Activated T-helper 17 cell treated with anti-CD3 and anti-CD28 coated beads, Interleukin-2, amount 50 U/mL, for 72 hours (primary cell): ENCODE measurements at regions not wholly inside any gene's neighbourhood (a gene's known extent, or its start where the extent isn't known, plus 50 kb on each side); places are given as distances from the start of the nearest gene placed in this dataset.
A peak's percentile ranks its signal among the peaks of the same experiment; 100 is the strongest.
"Not testable (repeated sequence)": the region's sequence is repeated elsewhere in the genome, so short reads cannot be mapped to it uniquely, and the experiment has no call there.

Experiments
- ATAC-seq: fragments of 150-1000 bp; cut with Tn5 transposase; replicated peaks from 2 replicates; pipeline ENCODE4 v1.10.0; 2021; ENCODE audit warnings: mild to moderate bottlenecking, moderate library complexity
- H3K27ac Mint-ChIP-seq: one replicate; pipeline ENCODE4 v1.8.0; 2022; ENCODE audit warnings: mixed read lengths
- H3K27me3 Mint-ChIP-seq: one replicate; pipeline ENCODE4 v1.8.0; 2022; ENCODE audit warnings: mixed read lengths
- H3K36me3 Mint-ChIP-seq: one replicate; pipeline ENCODE4 v1.8.0; 2022; ENCODE audit warnings: low read depth, mild to moderate bottlenecking, mixed read lengths
- H3K4me1 Mint-ChIP-seq: one replicate; pipeline ENCODE4 v1.8.0; 2022; ENCODE audit warnings: mixed read lengths
- H3K4me3 Mint-ChIP-seq: one replicate; pipeline ENCODE4 v1.8.0; 2022; ENCODE audit warnings: mild to moderate bottlenecking, mixed read lengths
- H3K9me3 Mint-ChIP-seq: one replicate; pipeline ENCODE4 v1.8.0; 2022; ENCODE audit warnings: mixed read lengths

DNA sequence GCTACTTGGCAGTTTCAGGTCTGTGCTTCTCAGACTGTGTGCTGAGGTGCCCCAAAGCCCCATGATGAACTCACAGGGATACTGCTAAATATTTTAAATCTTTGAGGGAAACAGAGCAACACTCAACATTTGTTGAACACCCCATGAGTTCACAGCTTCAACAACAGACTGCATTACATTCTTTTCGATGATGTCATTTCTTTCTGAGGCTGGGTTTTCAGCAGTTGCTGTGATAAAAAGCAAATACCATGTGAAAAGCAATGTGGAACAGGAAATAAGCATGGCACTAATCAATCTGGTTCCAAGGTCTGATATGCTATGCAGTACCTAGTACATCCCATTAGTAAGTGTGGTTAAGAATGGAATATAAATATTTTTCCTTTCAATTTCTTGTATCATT lies 82.7 kb downstream of the RPL27A start:
- no peak for ATAC-seq
- H3K4me3 Mint-ChIP-seq, result no peak overlapping the region
- H3K27ac Mint-ChIP-seq, result no peak overlapping the region
- H3K9me3 Mint-ChIP-seq, result no peaks in the 10 kb centered on the region
- H3K27me3 Mint-ChIP-seq, result no peaks in the 10 kb centered on the region
- no peaks in the 10 kb centered on the region for H3K4me1 Mint-ChIP-seq
- no peaks in the 10 kb centered on the region for H3K36me3 Mint-ChIP-seq

- Mint-ChIP-seq H3K9me3 (no peaks in the 10 kb centered on the region), H3K4me1 (no peaks in the 10 kb centered on the region), H3K4me3 (no peak overlapping the region), H3K27ac (no peak overlapping the region), H3K36me3 (no peaks in the 10 kb centered on the region), H3K27me3 (peaks cover 3% of the 10 kb centered on the region)
- no peak for ATAC-seq
Observed at GRCh38 chr11:8766043-8766987, 83.7 kb downstream of the RPL27A start.

- ATAC-seq, result no peak
- Mint-ChIP-seq H3K36me3 (no peaks in the 10 kb centered on the region), H3K27me3 (peaks cover 3% of the 10 kb centered on the region), H3K4me3 (no peak overlapping the region), H3K4me1 (no peaks in the 10 kb centered on the region), H3K9me3 (no peaks in the 10 kb centered on the region), H3K27ac (no peak overlapping the region)
Observed at GRCh38 chr11:8766988-8767374, 84.4 kb downstream of the RPL27A start.

DNA sequence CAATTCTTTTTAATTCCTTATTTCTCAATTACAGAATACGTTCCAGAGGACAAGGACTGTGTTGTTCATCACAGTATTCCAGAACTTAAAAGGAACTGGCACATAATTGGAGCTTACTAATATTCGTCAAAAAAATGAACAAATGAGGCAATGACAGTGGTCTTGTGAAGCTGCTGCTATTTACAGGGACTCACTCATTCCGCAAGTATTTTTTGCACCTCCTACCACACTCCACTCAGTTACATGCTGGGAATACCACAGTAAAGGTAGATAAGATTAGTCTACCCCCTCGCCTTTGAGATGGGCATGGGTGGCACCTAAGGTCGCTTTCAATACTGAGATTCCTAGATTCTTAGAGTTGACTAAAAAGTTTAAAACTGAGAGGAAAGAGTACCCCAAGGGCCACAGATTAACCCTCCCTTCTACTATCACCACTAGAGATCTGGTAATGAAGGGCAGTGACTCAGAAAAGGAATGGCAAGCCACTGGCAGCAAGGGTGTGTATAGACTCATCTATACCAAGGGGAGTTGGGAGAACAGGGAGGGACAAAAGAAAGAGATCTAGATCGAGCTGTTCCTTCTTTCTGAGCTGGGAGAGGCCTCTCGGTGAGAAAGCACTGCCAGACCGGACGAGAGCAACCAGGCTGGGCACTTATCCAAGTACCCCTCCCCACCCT lies 85.0 kb downstream of the RPL27A start:
- no peak for ATAC-seq

GRCh38 chr11:8768625-8769333 lies 86.2 kb downstream of the RPL27A start:
- H3K27me3 Mint-ChIP-seq, result peaks cover 3% of the 10 kb centered on the region
- no peaks in the 10 kb centered on the region for H3K4me1 Mint-ChIP-seq
- peak; percentile 14 for ATAC-seq
- no peaks in the 10 kb centered on the region for H3K36me3 Mint-ChIP-seq
- H3K9me3 Mint-ChIP-seq, result no peaks in the 10 kb centered on the region
- H3K27ac Mint-ChIP-seq, result no peak overlapping the region
- no peak overlapping the region for H3K4me3 Mint-ChIP-seq

More for the DNA sequence above, 85.0 kb downstream of the RPL27A start:
- no peaks in the 10 kb centered on the region for H3K36me3 Mint-ChIP-seq
- H3K4me3 Mint-ChIP-seq, result no peak overlapping the region
- H3K27me3 Mint-ChIP-seq, result peaks cover 3% of the 10 kb centered on the region
- no peaks in the 10 kb centered on the region for H3K9me3 Mint-ChIP-seq
- H3K27ac Mint-ChIP-seq, result no peak overlapping the region
- no peaks in the 10 kb centered on the region for H3K4me1 Mint-ChIP-seq

DNA sequence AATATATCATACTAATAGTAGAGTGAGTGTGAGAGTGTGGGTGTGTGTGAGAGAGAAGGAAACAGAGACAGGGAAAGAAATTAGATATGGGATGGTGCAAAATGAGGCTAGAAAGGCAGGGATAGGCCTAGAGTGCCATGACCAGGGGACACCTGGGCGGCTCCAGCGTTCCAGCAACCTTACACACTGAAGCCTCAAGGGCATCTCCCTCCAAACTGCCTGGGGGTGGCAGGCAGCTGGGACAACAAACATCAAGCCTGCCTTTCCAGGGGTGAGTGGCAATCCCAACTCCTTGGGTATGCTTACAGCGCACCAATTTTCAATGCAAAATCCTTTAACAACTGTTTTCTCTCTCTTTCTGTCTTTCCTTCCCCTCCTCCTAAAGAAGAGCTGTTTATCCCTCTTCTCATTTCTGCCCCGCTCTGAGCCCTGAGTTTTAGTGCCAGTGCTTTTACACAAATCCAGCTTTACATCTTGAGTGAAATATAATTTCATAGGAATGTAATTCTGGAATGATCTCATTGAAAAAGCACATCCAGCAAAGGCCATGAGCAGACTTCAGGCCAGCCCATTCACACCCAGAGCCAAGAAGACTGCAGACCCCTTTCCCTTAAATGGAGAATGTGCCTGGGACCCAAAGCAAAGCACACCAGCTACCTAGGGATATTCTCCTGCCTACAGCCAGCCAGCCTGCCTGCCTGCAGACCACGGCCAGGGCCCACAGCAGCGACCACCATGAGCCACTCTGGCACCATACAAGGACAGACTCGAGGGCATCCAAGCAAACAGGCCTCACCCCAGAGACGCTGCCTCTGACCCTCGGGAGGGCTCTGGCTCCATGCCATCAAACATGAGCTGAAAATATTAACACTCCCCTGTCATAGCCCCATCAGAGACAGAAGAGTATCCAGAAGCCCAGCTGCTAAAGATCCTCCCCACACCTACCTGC lies 90.3 kb downstream of the RPL27A start:
- Mint-ChIP-seq H3K4me3 (no peak overlapping the region), H3K27ac (no peak overlapping the region), H3K36me3 (no peaks in the 10 kb centered on the region), H3K9me3 (no peaks in the 10 kb centered on the region), H3K4me1 (no peaks in the 10 kb centered on the region), H3K27me3 (peaks cover 3% of the 10 kb centered on the region)
- ATAC-seq, result no peak

- H3K9me3 Mint-ChIP-seq, result no peaks in the 10 kb centered on the region
- peaks cover 3% of the 10 kb centered on the region for H3K27me3 Mint-ChIP-seq
- H3K27ac Mint-ChIP-seq, result no peak overlapping the region
- peak; percentile 23 for ATAC-seq
- no peak overlapping the region for H3K4me3 Mint-ChIP-seq
- H3K4me1 Mint-ChIP-seq, result no peaks in the 10 kb centered on the region
- H3K36me3 Mint-ChIP-seq, result no peaks in the 10 kb centered on the region
Observed at GRCh38 chr11:8773916-8774539, 91.4 kb downstream of the RPL27A start.

GRCh38 chr11:8774916-8775315 lies 92.3 kb downstream of the RPL27A start:
- H3K27me3 Mint-ChIP-seq, H3K36me3 Mint-ChIP-seq, H3K27ac Mint-ChIP-seq, ATAC-seq, H3K9me3 Mint-ChIP-seq, H3K4me1 Mint-ChIP-seq, H3K4me3 Mint-ChIP-seq: not testable (repeated sequence)

DNA sequence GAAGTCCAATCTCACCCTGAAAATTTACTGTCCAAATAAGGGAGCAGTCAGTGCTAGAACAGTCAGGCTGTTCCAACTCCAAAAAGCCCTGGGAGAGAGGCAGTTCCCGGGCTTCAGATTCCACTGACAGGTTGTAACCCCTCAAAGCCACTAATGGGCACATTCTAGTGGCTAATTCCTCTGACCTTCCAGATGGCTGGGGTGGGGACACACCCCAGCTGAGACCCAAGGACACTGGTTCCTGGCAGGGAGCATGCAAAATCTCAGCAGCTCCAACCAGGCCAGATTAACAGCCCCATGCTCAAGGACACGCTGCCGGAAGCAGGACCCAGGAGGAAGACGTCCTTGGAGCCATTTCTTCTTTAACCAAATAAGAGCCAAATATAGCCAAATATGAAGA lies 92.7 kb downstream of the RPL27A start:
- no peak for ATAC-seq
- no peaks in the 10 kb centered on the region for H3K4me1 Mint-ChIP-seq
- peaks cover 8% of the 10 kb centered on the region for H3K27me3 Mint-ChIP-seq
- H3K27ac Mint-ChIP-seq, result no peak overlapping the region
- no peaks in the 10 kb centered on the region for H3K9me3 Mint-ChIP-seq
- H3K4me3 Mint-ChIP-seq, result no peak overlapping the region
- no peaks in the 10 kb centered on the region for H3K36me3 Mint-ChIP-seq

DNA sequence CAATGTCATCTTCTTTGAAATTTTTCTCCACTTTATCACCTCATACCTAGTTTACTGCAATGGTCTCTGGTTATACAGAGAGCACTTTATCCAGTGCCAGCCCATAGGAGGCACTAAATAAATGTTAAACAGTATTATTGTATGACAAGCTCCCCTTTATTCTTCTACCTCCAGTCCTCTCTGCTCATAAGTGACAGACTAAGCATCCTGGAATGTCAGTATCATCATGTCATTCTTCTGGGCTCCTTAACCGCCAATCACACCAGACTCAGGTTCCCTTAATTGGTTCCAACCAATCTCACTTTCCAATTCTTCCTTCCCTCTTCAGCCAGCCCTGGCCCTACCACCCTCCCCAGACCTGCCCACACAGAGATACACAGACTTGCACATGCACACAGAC lies 93.1 kb downstream of the RPL27A start:
- H3K9me3 Mint-ChIP-seq, result no peaks in the 10 kb centered on the region
- H3K36me3 Mint-ChIP-seq, result no peaks in the 10 kb centered on the region
- ATAC-seq, result no peak
- peaks cover 12% of the 10 kb centered on the region for H3K27me3 Mint-ChIP-seq
- H3K4me3 Mint-ChIP-seq, result no peak overlapping the region
- no peaks in the 10 kb centered on the region for H3K4me1 Mint-ChIP-seq
- H3K27ac Mint-ChIP-seq, result no peak overlapping the region

GRCh38 chr11:8776209-8776608 lies 93.6 kb downstream of the RPL27A start:
- ATAC-seq, result no peak
- peaks cover 13% of the 10 kb centered on the region for H3K27me3 Mint-ChIP-seq
- H3K9me3 Mint-ChIP-seq, result no peaks in the 10 kb centered on the region
- H3K4me1 Mint-ChIP-seq, result no peaks in the 10 kb centered on the region
- no peak overlapping the region for H3K27ac Mint-ChIP-seq
- H3K4me3 Mint-ChIP-seq, result no peak overlapping the region
- H3K36me3 Mint-ChIP-seq, result no peaks in the 10 kb centered on the region

- no peak for ATAC-seq
- Mint-ChIP-seq H3K9me3 (no peaks in the 10 kb centered on the region), H3K4me1 (no peaks in the 10 kb centered on the region), H3K27me3 (peaks cover 18% of the 10 kb centered on the region), H3K27ac (no peak overlapping the region), H3K4me3 (no peak overlapping the region), H3K36me3 (no peaks in the 10 kb centered on the region)
Observed at GRCh38 chr11:8777907-8778767, 95.5 kb downstream of the RPL27A start.

DNA sequence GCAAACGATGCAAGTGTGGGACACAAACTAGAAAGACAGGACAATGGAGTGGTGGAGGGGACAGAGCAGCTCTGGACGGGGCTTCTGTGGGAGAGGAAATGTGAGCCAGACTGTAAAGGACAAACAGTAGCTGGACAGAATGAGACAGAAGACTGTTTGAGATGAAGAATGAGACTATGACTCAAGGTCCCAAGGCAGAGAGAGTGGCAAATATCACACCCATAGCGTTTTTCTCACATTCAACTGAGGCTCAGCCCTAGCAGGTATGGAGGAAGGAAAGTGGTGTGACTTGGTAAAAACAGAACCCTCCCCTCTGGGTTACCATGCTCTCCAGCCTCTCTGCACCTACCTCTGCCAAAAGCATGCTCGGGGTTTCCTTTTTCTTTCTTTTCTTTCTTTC lies 96.5 kb downstream of the RPL27A start:
- H3K9me3 Mint-ChIP-seq, result no peaks in the 10 kb centered on the region
- peaks cover 22% of the 10 kb centered on the region for H3K27me3 Mint-ChIP-seq
- ATAC-seq, result no peak

More for the DNA sequence above, 96.5 kb downstream of the RPL27A start:
- Mint-ChIP-seq H3K4me1 (no peaks in the 10 kb centered on the region), H3K36me3 (no peaks in the 10 kb centered on the region), H3K4me3 (no peak overlapping the region), H3K27ac (no peak overlapping the region)
